Small intestine (tissue), 7 donors: ENCODE measurements at regions not wholly inside any gene's neighbourhood (a gene's known extent, or its start where the extent isn't known, plus 50 kb on each side); places are given as distances from the start of the nearest gene placed in this dataset.

Experiments
- DNase-seq, 2 donors: peaks; one replicate each; pipeline versions ENCODE4 v3.0.0 to v3.0.0-alpha.2; 2013
- FAIRE-seq: peaks from 2 replicates; lab custom pipeline; 2012; peaks lifted over from hg19 to GRCh38; lab: Jason Lieb, UNC
- H3K27ac ChIP-seq, 3 donors: one replicate each; pipeline ENCODE4 v1.5.1; 2013; ENCODE audit warnings: low read length in 2 of 3, mild to moderate bottlenecking in 2 of 3, control low read depth in 1 of 3, inconsistent platforms in 1 of 3, low read depth in 1 of 3, moderate library complexity in 1 of 3
- H3K27me3 ChIP-seq, 3 donors: one replicate each; pipeline ENCODE4 v1.6.1; 2013; ENCODE audit warnings: low read length in 3 of 3, inconsistent platforms in 1 of 3; ENCODE audit not compliant: control insufficient read depth in 3 of 3, insufficient read depth in 3 of 3
- H3K36me3 ChIP-seq, 3 donors: one replicate each; pipeline ENCODE4 v1.6.1; 2013; ENCODE audit warnings: low read length in 3 of 3, inconsistent platforms in 1 of 3, low read depth in 1 of 3, mild to moderate bottlenecking in 1 of 3, moderate library complexity in 1 of 3; ENCODE audit not compliant: control insufficient read depth in 3 of 3, insufficient read depth in 2 of 3
- H3K4me1 ChIP-seq, 3 donors: one replicate each; pipeline ENCODE4 v1.6.1; 2013; ENCODE audit warnings: low read length in 2 of 3, inconsistent platforms in 1 of 3, low read depth in 1 of 3, mild to moderate bottlenecking in 1 of 3, moderate library complexity in 1 of 3; ENCODE audit not compliant: control insufficient read depth in 3 of 3, insufficient read depth in 2 of 3
- H3K4me3 ChIP-seq, 3 donors: one replicate each; pipeline ENCODE4 v1.5.1; 2013; ENCODE audit warnings: low read length in 3 of 3, control low read depth in 1 of 3, inconsistent platforms in 1 of 3, low read depth in 1 of 3, mild to moderate bottlenecking in 1 of 3, moderate library complexity in 1 of 3
- H3K9me3 ChIP-seq, 2 donors: one replicate each; pipeline ENCODE4 v1.6.1; 2013; ENCODE audit warnings: low read depth in 1 of 2, low read length in 1 of 2; ENCODE audit not compliant: control insufficient read depth in 2 of 2, insufficient read depth in 1 of 2
- WGBS, 3 donors: extraction: QIAGEN DNeasy Blood & Tissue Kit; methylation state at CpG; one replicate each; pipeline ENCODE4 v1.1.7; 2013; 5-methylcytosine and 5-hydroxymethylcytosine counted together
- donor health status: healthy with polysubstance abuse.
- donor health status: control.
- donor health status: control.
- donor health status: Bipolar disorder and iron deficiency.
- donor health status: healthy.

DNA sequence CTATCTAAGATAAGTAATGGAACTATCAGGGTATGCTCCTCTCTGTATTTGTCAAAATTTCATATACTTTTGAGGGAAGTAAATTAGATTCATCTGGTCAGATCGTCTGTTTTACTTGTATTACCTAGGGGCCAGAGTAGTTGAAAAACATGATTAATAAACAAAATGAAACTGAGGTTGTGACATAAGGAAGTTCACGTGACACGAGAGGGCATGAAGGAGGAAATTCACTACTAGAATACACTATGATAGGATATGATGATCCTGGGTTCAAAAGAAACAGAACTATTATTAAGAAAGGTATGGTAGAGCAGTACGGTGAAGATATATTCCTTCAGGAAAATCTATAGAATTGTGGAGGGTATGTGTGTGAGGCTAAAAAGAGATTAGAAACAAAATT is 58.4 kb upstream of the SPAG16 start:
- H3K36me3 ChIP-seq = no peaks in the 10 kb centered on the region
- no peak overlapping the region for H3K4me3 ChIP-seq
- 48 to 69% (median 62%) methylated on average over 4 of the region's 4 CpGs for WGBS, 3 donors
- no peak for FAIRE-seq
- no peak for DNase-seq
- no peak overlapping the region for H3K27ac ChIP-seq
- H3K9me3 ChIP-seq = no peaks in the 10 kb centered on the region
- no peaks in the 10 kb centered on the region for H3K4me1 ChIP-seq
- H3K27me3 ChIP-seq = no peaks in the 10 kb centered on the region

- Histone ChIP-seq H3K4me1 (no peaks in the 10 kb centered on the region), H3K36me3 (no peaks in the 10 kb centered on the region), H3K9me3 (no peaks in the 10 kb centered on the region), H3K27ac (no peak overlapping the region), H3K4me3 (no peak overlapping the region), H3K27me3 (no peaks in the 10 kb centered on the region)
- no peak for FAIRE-seq
- no peak for DNase-seq
Observed at GRCh38 chr2:213227458-213227857, 56.8 kb upstream of the SPAG16 start.

- Histone ChIP-seq H3K27ac (no peak overlapping the region), H3K4me1 (no peaks in the 10 kb centered on the region), H3K27me3 (peaks cover 0 to 3% (median 0%) of the 10 kb centered on the region in 3 donors), H3K9me3 (no peaks in the 10 kb centered on the region), H3K4me3 (no peak overlapping the region), H3K36me3 (no peaks in the 10 kb centered on the region)
- no peak for DNase-seq
- WGBS, 3 donors = 85 to 94% (median 92%) methylated on average over 1 of the region's 1 CpG
- FAIRE-seq = no peak
Observed at GRCh38 chr2:213228638-213229037, 55.6 kb upstream of the SPAG16 start.

GRCh38 chr2:213229814-213230213 is 54.5 kb upstream of the SPAG16 start:
- no peaks in the 10 kb centered on the region for H3K4me1 ChIP-seq
- 62 to 77% (median 69%) methylated on average over 8 of the region's 8 CpGs for WGBS, 3 donors
- DNase-seq (no peak), FAIRE-seq (no peak)
- peaks cover 0 to 3% (median 0%) of the 10 kb centered on the region in 3 donors for H3K27me3 ChIP-seq
- no peaks in the 10 kb centered on the region for H3K36me3 ChIP-seq
- no peak overlapping the region for H3K27ac ChIP-seq
- H3K9me3 ChIP-seq = no peaks in the 10 kb centered on the region
- H3K4me3 ChIP-seq = no peak overlapping the region

DNA sequence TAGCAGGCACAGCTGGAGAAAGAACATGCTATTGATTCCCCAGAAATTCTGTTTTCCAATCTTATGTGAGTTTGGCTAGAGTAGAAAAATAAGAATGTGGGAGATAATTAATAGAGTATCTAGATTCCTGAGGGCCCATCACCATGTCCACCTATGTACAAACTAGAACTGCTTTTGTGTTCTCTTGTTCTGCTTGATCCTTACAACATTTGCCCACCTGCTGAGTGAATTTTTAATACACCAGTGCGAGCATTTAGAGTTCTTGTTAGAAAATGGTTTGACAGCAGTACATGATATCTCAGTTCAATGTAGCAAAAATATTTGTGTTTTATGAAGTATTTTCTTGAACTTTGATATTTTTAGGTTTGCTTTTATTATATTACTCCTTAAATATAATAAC is 52.3 kb upstream of the SPAG16 start:
- FAIRE-seq (no peak), DNase-seq (no peak)
- H3K9me3 ChIP-seq = no peaks in the 10 kb centered on the region
- H3K27me3 ChIP-seq = peaks cover 0 to 3% (median 0%) of the 10 kb centered on the region in 3 donors
- H3K36me3 ChIP-seq = no peaks in the 10 kb centered on the region
- H3K4me3 ChIP-seq = no peak overlapping the region
- no peaks in the 10 kb centered on the region for H3K4me1 ChIP-seq
- 88 to 97% (median 91%) methylated on average over 1 of the region's 1 CpG for WGBS, 3 donors
- no peak overlapping the region for H3K27ac ChIP-seq

- 30 to 39% (median 36%) methylated on average over 8 of the region's 8 CpGs for WGBS, 3 donors
- Histone ChIP-seq H3K4me3 (no peak overlapping the region), H3K4me1 (no peaks in the 10 kb centered on the region), H3K36me3 (no peaks in the 10 kb centered on the region), H3K27ac (no peak overlapping the region), H3K27me3 (peaks cover 0 to 3% (median 0%) of the 10 kb centered on the region in 3 donors), H3K9me3 (no peaks in the 10 kb centered on the region)
- peak in 1 of 2 donors; percentile 9 for DNase-seq
- no peak for FAIRE-seq
Observed at GRCh38 chr2:213232649-213233437, 51.4 kb upstream of the SPAG16 start.

DNA sequence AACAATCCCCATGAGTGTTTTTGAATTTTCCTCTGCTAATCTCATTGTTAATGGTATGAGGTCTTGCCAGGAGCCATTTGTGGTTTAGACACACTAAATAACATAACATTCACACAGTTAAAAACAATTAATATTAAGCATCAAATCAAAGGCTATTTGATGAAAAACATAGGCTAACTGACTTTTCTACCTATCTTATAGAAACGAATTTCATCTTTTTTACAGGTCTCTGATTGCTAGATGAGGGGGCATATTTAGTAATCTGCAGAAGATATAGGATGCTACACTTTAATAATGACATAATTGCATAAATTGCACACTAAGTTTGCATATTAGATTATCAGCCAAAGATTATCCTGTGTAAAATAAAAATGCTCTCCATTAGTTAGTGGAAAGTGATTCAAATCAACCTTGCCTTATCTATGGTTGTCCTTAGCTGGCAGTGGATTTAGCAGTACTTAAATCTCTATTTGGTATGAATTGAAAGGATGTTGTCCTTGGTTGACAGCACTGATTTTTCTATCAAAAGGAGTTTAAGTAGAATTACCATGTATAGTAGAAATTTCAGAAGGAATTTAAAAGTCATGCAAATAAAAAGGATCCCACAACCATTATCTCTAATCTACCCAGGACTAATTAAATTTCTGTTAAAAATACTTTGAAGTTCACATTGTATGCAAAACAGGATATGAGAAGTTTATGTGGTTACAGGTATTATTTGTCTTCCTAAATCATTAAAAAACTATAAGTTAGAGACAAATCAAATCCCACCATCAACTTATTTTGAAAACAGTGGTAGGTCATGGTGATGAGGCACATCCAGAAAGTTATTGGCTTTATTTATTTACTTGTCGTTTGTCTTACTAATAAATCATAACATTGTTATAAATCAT is 50.6 kb upstream of the SPAG16 start:
- FAIRE-seq (no peak), DNase-seq (no peak)
- 29 to 36% (median 30%) methylated on average over 2 of the region's 2 CpGs for WGBS, 3 donors
- no peak overlapping the region for H3K27ac ChIP-seq
- H3K4me3 ChIP-seq = no peak overlapping the region
- H3K4me1 ChIP-seq = no peaks in the 10 kb centered on the region
- no peaks in the 10 kb centered on the region for H3K9me3 ChIP-seq
- H3K27me3 ChIP-seq = peaks cover 0 to 3% (median 0%) of the 10 kb centered on the region in 3 donors
- H3K36me3 ChIP-seq = no peaks in the 10 kb centered on the region
